H9 (cell line): ENCODE measurements at regions not wholly inside any gene's neighbourhood (a gene's known extent, or its start where the extent isn't known, plus 50 kb on each side); places are given as distances from the start of the nearest gene placed in this dataset.

ENCODE experiments used
- DNase-seq: peaks from one replicate; pipeline ENCODE4 v3.0.0-alpha.2; 2017
- H2AFZ ChIP-seq: one replicate; pipeline ENCODE4 v1.6.1; 2013; ENCODE audit warnings: mild to moderate bottlenecking, low read length, control low read depth, moderate library complexity
- H2AK5ac ChIP-seq: 2 replicates; pipeline ENCODE4 v1.6.1; 2013; ENCODE audit warnings: low read length, control low read depth, mixed read lengths; ENCODE audit not compliant: insufficient read length
- H2BK120ac ChIP-seq: one replicate; pipeline ENCODE4 v1.6.1; 2013; ENCODE audit warnings: low read depth, mild to moderate bottlenecking, low read length, control low read depth, inconsistent platforms; ENCODE audit not compliant: poor library complexity, severe bottlenecking
- H2BK12ac ChIP-seq: 2 replicates; pipeline ENCODE4 v1.6.1; 2013; ENCODE audit warnings: low read length, control low read depth, mixed read lengths, low read depth; ENCODE audit not compliant: insufficient read length
- H2BK15ac ChIP-seq: 2 replicates; pipeline ENCODE4 v1.6.1; 2013; ENCODE audit warnings: low read depth, low read length, control low read depth
- H2BK20ac ChIP-seq: one replicate; pipeline ENCODE4 v1.6.1; 2013; ENCODE audit warnings: low read depth, mild to moderate bottlenecking, low read length, control low read depth, inconsistent platforms; ENCODE audit not compliant: poor library complexity, severe bottlenecking
- H2BK5ac ChIP-seq: 2 replicates; pipeline ENCODE4 v1.6.1; 2013; ENCODE audit warnings: low read length, control low read depth, mixed read lengths; ENCODE audit not compliant: insufficient read length
- H3K14ac ChIP-seq: 2 replicates; pipeline ENCODE4 v1.6.1; 2013; ENCODE audit warnings: low read length, control low read depth; ENCODE audit not compliant: insufficient read depth
- H3K18ac ChIP-seq: 2 replicates; pipeline ENCODE4 v1.6.1; 2013; ENCODE audit warnings: low read depth, mild to moderate bottlenecking, mixed read lengths, low read length, control low read depth; ENCODE audit not compliant: insufficient read length
- H3K23ac ChIP-seq: 2 replicates; pipeline ENCODE4 v1.6.1; 2013; ENCODE audit warnings: low read length, control low read depth, mixed read lengths, low read depth; ENCODE audit not compliant: insufficient read length
- H3K23me2 ChIP-seq: 2 replicates; pipeline ENCODE4 v1.6.1; 2013; ENCODE audit warnings: low read depth, mild to moderate bottlenecking, mixed read lengths, low read length, control low read depth; ENCODE audit not compliant: insufficient read length, poor library complexity, severe bottlenecking
- H3K27ac ChIP-seq: 2 replicates; pipeline ENCODE4 v1.5.1; 2013; ENCODE audit warnings: low read length, control low read depth, mixed read lengths, low read depth; ENCODE audit not compliant: insufficient read length
- H3K27me3 ChIP-seq: 2 replicates; pipeline ENCODE4 v1.6.1; 2013; ENCODE audit warnings: low read length, control low read depth, inconsistent platforms; ENCODE audit not compliant: insufficient read depth
- H3K4ac ChIP-seq: 2 replicates; pipeline ENCODE4 v1.6.1; 2013; ENCODE audit warnings: low read depth, mild to moderate bottlenecking, control low read depth, inconsistent platforms, low read length, moderate library complexity
- H3K4me1 ChIP-seq: 2 replicates; pipeline ENCODE4 v1.6.1; 2013; ENCODE audit warnings: low read length, control low read depth, inconsistent platforms; ENCODE audit not compliant: insufficient read depth
- H3K4me2 ChIP-seq: 2 replicates; pipeline ENCODE4 v1.6.1; 2013; ENCODE audit warnings: low read length, control low read depth, mixed read lengths; ENCODE audit not compliant: insufficient read length, insufficient read depth
- H3K56ac ChIP-seq: 2 replicates; pipeline ENCODE4 v1.6.1; 2013; ENCODE audit warnings: low read depth, mild to moderate bottlenecking, mixed read lengths, low read length, control low read depth; ENCODE audit not compliant: insufficient read length
- H3K79me1 ChIP-seq: 2 replicates; pipeline ENCODE4 v1.6.1; 2013; ENCODE audit warnings: low read depth, mild to moderate bottlenecking, moderate library complexity, low read length, control low read depth, inconsistent platforms; ENCODE audit not compliant: insufficient read depth, poor library complexity, severe bottlenecking
- H3K79me2 ChIP-seq: 2 replicates; pipeline ENCODE4 v1.6.1; 2013; ENCODE audit warnings: low read length, control low read depth, inconsistent platforms; ENCODE audit not compliant: insufficient read depth
- H3K9ac ChIP-seq: 2 replicates; pipeline ENCODE4 v1.6.1; 2013; ENCODE audit warnings: low read length, control low read depth, mixed read lengths; ENCODE audit not compliant: insufficient read length; ENCODE audit errors: extremely low read depth
- H3K9me3 ChIP-seq: one replicate; pipeline ENCODE4 v1.6.1; 2013; ENCODE audit warnings: low read depth, low read length, inconsistent platforms; ENCODE audit not compliant: control insufficient read depth
- H3T11ph ChIP-seq: one replicate; pipeline ENCODE4 v1.6.1; 2013; ENCODE audit warnings: mild to moderate bottlenecking, low read length, control low read depth, inconsistent platforms
- H4K20me1 ChIP-seq: one replicate; pipeline ENCODE4 v1.6.1; 2013; ENCODE audit not compliant: control insufficient read depth, insufficient read length, insufficient read depth
- H4K5ac ChIP-seq: 2 replicates; pipeline ENCODE4 v1.6.1; 2013; ENCODE audit warnings: low read depth, mild to moderate bottlenecking, mixed read lengths, low read length, control low read depth; ENCODE audit not compliant: insufficient read length
- H4K8ac ChIP-seq: replicated peaks from 2 replicates; pipeline ENCODE4 v1.6.1; 2013; ENCODE audit warnings: low read length, control low read depth, mixed read lengths, low read depth; ENCODE audit not compliant: insufficient read length
- H4K91ac ChIP-seq: 2 replicates; pipeline ENCODE4 v1.6.1; 2013; ENCODE audit warnings: low read depth, mild to moderate bottlenecking, moderate library complexity, mixed read lengths, low read length, control low read depth; ENCODE audit not compliant: insufficient read length
- H3K27ac Mint-ChIP-seq, 3 experiments: 2 replicates in 2 of 3; 3 replicates in 1 of 3; pipeline ENCODE4 v1.8.0; 2020 to 2021; ENCODE audit warnings: mixed read lengths in 3 of 3, mild to moderate bottlenecking in 1 of 3, moderate library complexity in 1 of 3
- H3K27me3 Mint-ChIP-seq: 2 replicates; pipeline ENCODE4 v1.8.0; 2021; ENCODE audit warnings: low read depth, mild to moderate bottlenecking, moderate library complexity, mixed read lengths
- H3K36me3 Mint-ChIP-seq, 3 experiments: 2 replicates in 2 of 3; 3 replicates in 1 of 3; pipeline ENCODE4 v1.8.0; 2020 to 2021; ENCODE audit warnings: low read depth in 3 of 3, mixed read lengths in 3 of 3; ENCODE audit not compliant: insufficient read depth in 1 of 3
- H3K4me1 Mint-ChIP-seq, 2 experiments: 2 replicates each; pipeline ENCODE4 v1.8.0; 2020; ENCODE audit warnings: mixed read lengths in 2 of 2
- H3K4me3 Mint-ChIP-seq, 2 experiments: 2 replicates in 1 of 2; 3 replicates in 1 of 2; pipeline ENCODE4 v1.8.0; 2020 to 2021; ENCODE audit warnings: mild to moderate bottlenecking in 2 of 2, mixed read lengths in 2 of 2, moderate library complexity in 1 of 2
- H3K9me3 Mint-ChIP-seq, 2 experiments: 2 replicates in 1 of 2; 3 replicates in 1 of 2; pipeline ENCODE4 v1.8.0; 2020; ENCODE audit warnings: mild to moderate bottlenecking in 2 of 2, mixed read lengths in 2 of 2, moderate library complexity in 1 of 2
- WGBS: extraction: QIAGEN DNeasy Blood & Tissue Kit; methylation state at CpG from one replicate; pipeline ENCODE4 v1.1.7; 2013; ENCODE audit warnings: missing lambda C conversion rate, low lambda C conversion rate, mixed read lengths; ENCODE audit not compliant: insufficient read length; ENCODE audit errors: extremely low coverage; 5-methylcytosine and 5-hydroxymethylcytosine counted together
- TF ChIP-seq, protein P1 (sequence below): fragments of 200-600 bp; sonication (generic); conservative IDR thresholded peaks from 3 replicates; pipeline ENCODE4 v1.8.0; 2021; ENCODE audit warnings: antibody characterized with exemption, mild to moderate bottlenecking

DNA sequence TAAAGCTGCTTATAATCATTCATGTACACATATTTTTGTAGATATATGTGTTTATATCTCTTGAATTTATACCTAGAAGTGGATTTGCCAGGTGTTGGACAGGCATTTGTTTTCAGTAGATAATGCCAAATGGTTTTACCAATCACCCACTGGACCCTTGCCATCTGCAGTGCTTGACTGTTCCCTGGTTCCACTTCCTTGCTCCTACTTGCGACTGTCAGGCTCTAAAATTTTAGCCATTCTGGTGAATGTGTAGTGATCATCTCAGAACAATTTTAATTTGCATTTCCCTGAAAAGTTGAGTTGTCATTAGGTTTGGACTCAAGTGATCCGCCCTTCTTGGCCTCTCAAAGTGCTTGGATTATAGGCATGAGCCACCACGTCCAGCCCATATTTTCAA, 122.4 kb upstream of the SLC34A2 start:
- no peaks in the 10 kb centered on the region for H3K27me3 ChIP-seq
- H3K4me1 Mint-ChIP-seq = peaks cover 12 to 15% of the 10 kb centered on the region in 2 experiments
- TF ChIP-seq, protein P1, sequence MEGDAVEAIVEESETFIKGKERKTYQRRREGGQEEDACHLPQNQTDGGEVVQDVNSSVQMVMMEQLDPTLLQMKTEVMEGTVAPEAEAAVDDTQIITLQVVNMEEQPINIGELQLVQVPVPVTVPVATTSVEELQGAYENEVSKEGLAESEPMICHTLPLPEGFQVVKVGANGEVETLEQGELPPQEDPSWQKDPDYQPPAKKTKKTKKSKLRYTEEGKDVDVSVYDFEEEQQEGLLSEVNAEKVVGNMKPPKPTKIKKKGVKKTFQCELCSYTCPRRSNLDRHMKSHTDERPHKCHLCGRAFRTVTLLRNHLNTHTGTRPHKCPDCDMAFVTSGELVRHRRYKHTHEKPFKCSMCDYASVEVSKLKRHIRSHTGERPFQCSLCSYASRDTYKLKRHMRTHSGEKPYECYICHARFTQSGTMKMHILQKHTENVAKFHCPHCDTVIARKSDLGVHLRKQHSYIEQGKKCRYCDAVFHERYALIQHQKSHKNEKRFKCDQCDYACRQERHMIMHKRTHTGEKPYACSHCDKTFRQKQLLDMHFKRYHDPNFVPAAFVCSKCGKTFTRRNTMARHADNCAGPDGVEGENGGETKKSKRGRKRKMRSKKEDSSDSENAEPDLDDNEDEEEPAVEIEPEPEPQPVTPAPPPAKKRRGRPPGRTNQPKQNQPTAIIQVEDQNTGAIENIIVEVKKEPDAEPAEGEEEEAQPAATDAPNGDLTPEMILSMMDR = no peak
- H3K14ac ChIP-seq = no peak overlapping the region
- no peak overlapping the region for H2BK15ac ChIP-seq
- H3K9ac ChIP-seq = no peak overlapping the region
- H3K27ac Mint-ChIP-seq = peak overlapping the region in 1 of 3 experiments; percentile 62; a peak in 1 of 7 replicates
- H3K4me2 ChIP-seq = no peak overlapping the region
- no peak overlapping the region for H2BK20ac ChIP-seq
- no peak overlapping the region for H3K27ac ChIP-seq
- H3K56ac ChIP-seq = no peak overlapping the region
- H3K9me3 ChIP-seq = no peaks in the 10 kb centered on the region
- H4K20me1 ChIP-seq = no peaks in the 10 kb centered on the region
- H3K79me2 ChIP-seq = no peaks in the 10 kb centered on the region
- peaks cover 2% of the 10 kb centered on the region for H3K27me3 Mint-ChIP-seq
- no peak overlapping the region for H2AFZ ChIP-seq
- H3T11ph ChIP-seq = no peak overlapping the region
- no peaks in the 10 kb centered on the region for H3K4me1 ChIP-seq
- no peak overlapping the region for H3K4me3 Mint-ChIP-seq
- no peak overlapping the region for H2BK120ac ChIP-seq
- no peak overlapping the region for H3K4ac ChIP-seq
- no peaks in the 10 kb centered on the region for H3K79me1 ChIP-seq
- no peaks in the 10 kb centered on the region for H3K23me2 ChIP-seq
- no CpG with 5 or more reads among the region's 3 CpGs for WGBS
- no peak overlapping the region for H3K18ac ChIP-seq
- H2AK5ac ChIP-seq = no peak overlapping the region
- H4K5ac ChIP-seq = no peak overlapping the region
- H4K91ac ChIP-seq = no peak overlapping the region
- H4K8ac ChIP-seq = no peak overlapping the region
- H2BK12ac ChIP-seq = no peak overlapping the region
- no peak for DNase-seq
- no peak overlapping the region for H2BK5ac ChIP-seq
- H3K9me3 Mint-ChIP-seq = peaks cover 0 to 3% of the 10 kb centered on the region in 2 experiments; a peak in 1 of 5 replicates
- no peaks in the 10 kb centered on the region for H3K36me3 Mint-ChIP-seq
- H3K23ac ChIP-seq = no peak overlapping the region
